WTC11 (cell line): ENCODE measurements at regions not wholly inside any gene's neighbourhood (a gene's known extent, or its start where the extent isn't known, plus 50 kb on each side); places are given as distances from the start of the nearest gene placed in this dataset.

ENCODE experiments used
- ATAC-seq: fragments of 200-7000 bp; cut with Tn5 transposase; 2 replicates; pipeline ENCODE4 v1.10.0; 2021; ENCODE audit warnings: mild to moderate bottlenecking, moderate library complexity
- CTCF ChIA-PET: fragments of 300-600 bp; sonication (Branson Sonifier 250); formaldehyde crosslinking; loops from one replicate; lab custom pipeline; 2021; ENCODE audit warnings: antibody characterized with exemption; lab: Charles Lee
- POLR2A ChIA-PET: fragments of 350-600 bp; sonication (Branson Sonifier 250); formaldehyde crosslinking; loops from one replicate; lab custom pipeline; 2021; ENCODE audit warnings: antibody characterized with exemption; lab: Charles Lee
- DNase-seq: peaks from one replicate; pipeline ENCODE4 v3.0.0; 2021; ENCODE audit warnings: low spot score
- H3K27ac Mint-ChIP-seq: 2 replicates; pipeline ENCODE4 v1.8.0; 2021; ENCODE audit warnings: mixed read lengths
- H3K27me3 Mint-ChIP-seq: 2 replicates; pipeline ENCODE4 v1.8.0; 2021; ENCODE audit warnings: low read depth, mild to moderate bottlenecking, moderate library complexity, mixed read lengths
- H3K36me3 Mint-ChIP-seq: 2 replicates; pipeline ENCODE4 v1.8.0; 2021; ENCODE audit warnings: mixed read lengths
- H3K4me1 Mint-ChIP-seq: 2 replicates; pipeline ENCODE4 v1.8.0; 2022; ENCODE audit warnings: mixed read lengths
- H3K4me3 Mint-ChIP-seq: 2 replicates; pipeline ENCODE4 v1.8.0; 2021; ENCODE audit warnings: mild to moderate bottlenecking, moderate library complexity, mixed read lengths
- H3K9me3 Mint-ChIP-seq: 2 replicates; pipeline ENCODE4 v1.8.0; 2021; ENCODE audit warnings: mixed read lengths
- CREB1 ChIP-seq: sonication (generic); formaldehyde crosslinking; IDR thresholded peaks from 2 replicates; pipeline ENCODE4 v1.8.0; 2023; ENCODE audit warnings: mild to moderate bottlenecking, missing genetic modification reagents
- ESRRA ChIP-seq: sonication (generic); formaldehyde crosslinking; IDR thresholded peaks from 2 replicates; pipeline ENCODE4 v1.8.1; 2022; ENCODE audit warnings: mild to moderate bottlenecking, missing genetic modification reagents, borderline replicate concordance
- ETV6 ChIP-seq: sonication (generic); formaldehyde crosslinking; IDR thresholded peaks from 2 replicates; pipeline ENCODE4 v1.8.1; 2022; ENCODE audit warnings: mild to moderate bottlenecking, missing genetic modification reagents
- FOXJ3 ChIP-seq: sonication (generic); formaldehyde crosslinking; IDR thresholded peaks from 2 replicates; pipeline ENCODE4 v1.9.0; 2021; ENCODE audit warnings: missing genetic modification reagents, mild to moderate bottlenecking, borderline replicate concordance
- FOXP1 ChIP-seq: sonication (generic); formaldehyde crosslinking; IDR thresholded peaks from 2 replicates; pipeline ENCODE4 v1.8.0; 2022; ENCODE audit warnings: missing genetic modification reagents, mild to moderate bottlenecking, moderate library complexity, borderline replicate concordance
- GABPB1 ChIP-seq: sonication (generic); formaldehyde crosslinking; IDR thresholded peaks from 2 replicates; pipeline ENCODE4 v1.8.1; 2023; ENCODE audit warnings: mild to moderate bottlenecking, missing genetic modification reagents
- KAT7 ChIP-seq: sonication (generic); formaldehyde crosslinking; IDR thresholded peaks from 2 replicates; pipeline ENCODE4 v1.8.1; 2023; ENCODE audit warnings: missing genetic modification reagents, mild to moderate bottlenecking, borderline replicate concordance
- MYBL2 ChIP-seq: sonication (generic); formaldehyde crosslinking; IDR thresholded peaks from 2 replicates; pipeline ENCODE4 v1.8.1; 2023; ENCODE audit warnings: mild to moderate bottlenecking, moderate library complexity, missing genetic modification reagents
- NR1H2 ChIP-seq: sonication (generic); formaldehyde crosslinking; IDR thresholded peaks from 2 replicates; pipeline ENCODE4 v1.9.0; 2021; ENCODE audit warnings: mild to moderate bottlenecking, moderate library complexity, missing genetic modification reagents
- OVOL2 ChIP-seq: fragments of 250-450 bp; sonication (Bioruptor Pico); IDR thresholded peaks from 2 replicates; pipeline ENCODE4 v1.9.0; 2021; ENCODE audit warnings: mild to moderate bottlenecking, borderline replicate concordance
- PRRX2 ChIP-seq: fragments of 250-450 bp; sonication (Bioruptor Pico); IDR thresholded peaks from 2 replicates; pipeline ENCODE4 v1.8.0; 2021; ENCODE audit warnings: mild to moderate bottlenecking
- SMAD3 ChIP-seq: sonication (generic); formaldehyde crosslinking; IDR thresholded peaks from 2 replicates; pipeline ENCODE4 v1.8.0; 2022; ENCODE audit warnings: missing genetic modification reagents, mild to moderate bottlenecking, borderline replicate concordance
- SOX15 ChIP-seq: fragments of 250-450 bp; sonication (Bioruptor Pico); IDR thresholded peaks from 2 replicates; pipeline ENCODE4 v1.9.0; 2021; ENCODE audit warnings: mild to moderate bottlenecking
- ZBTB21 ChIP-seq: sonication (generic); formaldehyde crosslinking; IDR thresholded peaks from 2 replicates; pipeline ENCODE4 v1.8.1; 2023; ENCODE audit warnings: mild to moderate bottlenecking, missing genetic modification reagents, borderline replicate concordance
- ZNF138 ChIP-seq: sonication (generic); formaldehyde crosslinking; conservative IDR thresholded peaks from 2 replicates; pipeline ENCODE4 v1.8.1; 2022; ENCODE audit warnings: mild to moderate bottlenecking, moderate library complexity, missing genetic modification reagents
- TF ChIP-seq, protein P1 (sequence below): sonication (generic); formaldehyde crosslinking; IDR thresholded peaks from 2 replicates; pipeline ENCODE4 v1.8.1; 2023; ENCODE audit warnings: mild to moderate bottlenecking, missing genetic modification reagents, moderate library complexity
- TF ChIP-seq, protein P2 (sequence below): sonication (generic); formaldehyde crosslinking; IDR thresholded peaks from 2 replicates; pipeline ENCODE4 v1.8.1; 2022; ENCODE audit warnings: low read depth, mild to moderate bottlenecking, moderate library complexity, missing genetic modification reagents, borderline replicate concordance
- TF ChIP-seq, protein P3 (sequence below): fragments of 250-450 bp; sonication (Bioruptor Pico); conservative IDR thresholded peaks from 2 replicates; pipeline ENCODE4 v1.9.0; 2021; ENCODE audit warnings: mild to moderate bottlenecking
- TF ChIP-seq, protein P4 (sequence below): fragments of 250-450 bp; sonication (Bioruptor Pico); IDR thresholded peaks from 2 replicates; pipeline ENCODE4 v1.9.0; 2021; ENCODE audit warnings: mild to moderate bottlenecking
- TF ChIP-seq, protein P5 (sequence below): sonication (generic); formaldehyde crosslinking; IDR thresholded peaks from 2 replicates; pipeline ENCODE4 v1.8.1; 2022; ENCODE audit warnings: mild to moderate bottlenecking, missing genetic modification reagents, moderate library complexity, borderline replicate concordance
- TF ChIP-seq, protein P6 (sequence below): sonication (generic); formaldehyde crosslinking; IDR thresholded peaks from 2 replicates; pipeline ENCODE4 v1.8.1; 2023; ENCODE audit warnings: mild to moderate bottlenecking, missing genetic modification reagents
- TF ChIP-seq, protein P7 (sequence below): fragments of 250-450 bp; sonication (Bioruptor Pico); IDR thresholded peaks from 2 replicates; pipeline ENCODE4 v1.8.0; 2021; ENCODE audit warnings: mild to moderate bottlenecking
- TF ChIP-seq, protein P8 (sequence below): sonication (generic); formaldehyde crosslinking; IDR thresholded peaks from 2 replicates; pipeline ENCODE4 v1.8.1; 2023; ENCODE audit warnings: mild to moderate bottlenecking, missing genetic modification reagents

DNA sequence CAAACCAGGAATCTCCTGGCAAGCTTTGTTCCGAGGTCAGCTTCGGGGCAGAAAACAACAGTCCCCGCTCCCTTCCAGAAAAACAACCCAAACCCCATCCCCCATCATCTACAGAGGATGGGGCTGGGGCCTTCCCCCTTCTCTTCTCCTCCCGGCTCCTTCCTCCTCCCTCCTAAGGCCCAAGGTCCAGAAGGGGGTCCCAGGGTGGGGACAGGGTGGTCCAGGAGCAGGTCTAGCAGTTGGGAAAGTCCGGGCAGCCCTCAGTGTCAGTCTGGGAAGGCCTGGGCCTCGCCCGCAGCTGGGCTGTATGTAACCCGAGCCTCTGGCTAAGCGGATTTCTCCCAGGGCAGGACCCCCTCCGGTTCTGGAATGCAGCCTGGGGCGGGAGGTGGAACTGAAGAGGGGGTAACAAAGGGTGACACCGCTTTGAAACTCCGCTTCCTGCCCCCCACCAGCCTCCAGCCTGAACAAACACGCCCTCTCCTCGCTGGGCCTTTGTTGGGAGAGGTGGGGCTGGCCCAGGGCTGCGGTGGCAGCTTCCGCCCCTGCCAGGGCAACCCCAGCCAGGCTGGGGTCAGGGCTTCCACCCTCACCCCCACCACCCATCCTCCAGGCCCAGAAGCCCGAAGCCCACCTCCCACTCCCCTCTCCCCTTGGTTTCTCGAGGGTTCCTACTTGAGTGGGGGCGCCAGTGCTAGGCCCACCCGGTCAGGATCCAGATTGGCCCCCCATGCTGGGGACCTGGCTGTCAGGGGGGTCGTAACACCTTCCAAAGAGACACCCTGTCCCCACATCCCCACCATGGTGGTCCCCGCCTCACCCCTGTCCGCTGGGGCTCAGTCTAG lies 63.5 kb downstream of the C9orf50 start:
- peak; percentile 76 for ATAC-seq
- H3K4me1 Mint-ChIP-seq: peaks cover 64% of the 10 kb centered on the region
- peak; percentile 76; the same call in 1 of the 2 replicates for TF ChIP-seq ESRRA (CRISPR knock-in tag)
- TF ChIP-seq KAT7 (CRISPR knock-in tag): 0 out of 2 replicates have a peak, but pooled peaks have one; percentile 39
- TF ChIP-seq MYBL2 (CRISPR knock-in tag): peak; percentile 85
- TF ChIP-seq, protein P1, sequence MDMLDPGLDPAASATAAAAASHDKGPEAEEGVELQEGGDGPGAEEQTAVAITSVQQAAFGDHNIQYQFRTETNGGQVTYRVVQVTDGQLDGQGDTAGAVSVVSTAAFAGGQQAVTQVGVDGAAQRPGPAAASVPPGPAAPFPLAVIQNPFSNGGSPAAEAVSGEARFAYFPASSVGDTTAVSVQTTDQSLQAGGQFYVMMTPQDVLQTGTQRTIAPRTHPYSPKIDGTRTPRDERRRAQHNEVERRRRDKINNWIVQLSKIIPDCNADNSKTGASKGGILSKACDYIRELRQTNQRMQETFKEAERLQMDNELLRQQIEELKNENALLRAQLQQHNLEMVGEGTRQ (CRISPR knock-in tag): no peak
- TF ChIP-seq SOX15 (CRISPR knock-in tag): no peak
- TF ChIP-seq, protein P2, sequence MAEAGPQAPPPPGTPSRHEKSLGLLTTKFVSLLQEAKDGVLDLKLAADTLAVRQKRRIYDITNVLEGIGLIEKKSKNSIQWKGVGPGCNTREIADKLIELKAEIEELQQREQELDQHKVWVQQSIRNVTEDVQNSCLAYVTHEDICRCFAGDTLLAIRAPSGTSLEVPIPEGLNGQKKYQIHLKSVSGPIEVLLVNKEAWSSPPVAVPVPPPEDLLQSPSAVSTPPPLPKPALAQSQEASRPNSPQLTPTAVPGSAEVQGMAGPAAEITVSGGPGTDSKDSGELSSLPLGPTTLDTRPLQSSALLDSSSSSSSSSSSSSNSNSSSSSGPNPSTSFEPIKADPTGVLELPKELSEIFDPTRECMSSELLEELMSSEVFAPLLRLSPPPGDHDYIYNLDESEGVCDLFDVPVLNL (CRISPR knock-in tag): no peak
- TF ChIP-seq, protein P3, sequence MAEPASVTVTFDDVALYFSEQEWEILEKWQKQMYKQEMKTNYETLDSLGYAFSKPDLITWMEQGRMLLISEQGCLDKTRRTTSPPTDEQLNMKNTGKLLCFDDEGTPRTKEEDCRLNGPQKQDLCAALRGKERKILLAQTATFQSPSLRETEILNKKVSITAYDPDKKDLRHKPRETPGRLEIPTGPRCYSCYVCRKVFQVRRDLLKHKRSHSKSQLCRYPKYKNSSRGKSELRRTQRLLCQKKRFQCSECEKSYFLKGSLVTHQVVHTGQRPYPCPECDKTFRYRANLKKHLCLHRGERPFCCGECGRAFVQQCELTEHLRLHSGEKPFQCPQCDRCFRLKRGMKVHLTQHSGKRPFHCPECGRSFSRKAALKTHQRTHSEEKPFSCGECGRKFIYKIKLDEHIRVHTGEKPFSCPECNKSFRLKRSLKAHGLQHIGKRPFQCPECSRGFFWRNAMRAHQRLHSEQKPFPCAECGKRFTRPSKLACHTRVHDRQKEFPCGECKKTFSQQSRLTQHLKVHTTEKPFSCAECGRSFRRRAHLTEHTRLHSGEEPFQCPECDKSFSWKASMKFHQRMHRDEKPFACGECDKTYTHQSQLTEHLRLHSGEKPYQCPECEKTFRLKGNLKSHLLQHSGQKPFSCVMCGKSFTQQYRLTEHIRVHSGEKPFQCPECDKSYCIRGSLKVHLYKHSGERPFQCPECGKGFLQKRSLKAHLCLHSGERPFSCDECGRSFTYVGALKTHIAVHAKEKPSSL (CRISPR knock-in tag): no peak
- no peak for TF ChIP-seq SMAD3 (CRISPR knock-in tag)
- peak; percentile 95 for TF ChIP-seq ETV6 (CRISPR knock-in tag)
- TF ChIP-seq FOXP1 (CRISPR knock-in tag): peak; percentile 72; the same call in 1 of the 2 replicates
- no peak for TF ChIP-seq FOXJ3 (CRISPR knock-in tag)
- TF ChIP-seq, protein P4, sequence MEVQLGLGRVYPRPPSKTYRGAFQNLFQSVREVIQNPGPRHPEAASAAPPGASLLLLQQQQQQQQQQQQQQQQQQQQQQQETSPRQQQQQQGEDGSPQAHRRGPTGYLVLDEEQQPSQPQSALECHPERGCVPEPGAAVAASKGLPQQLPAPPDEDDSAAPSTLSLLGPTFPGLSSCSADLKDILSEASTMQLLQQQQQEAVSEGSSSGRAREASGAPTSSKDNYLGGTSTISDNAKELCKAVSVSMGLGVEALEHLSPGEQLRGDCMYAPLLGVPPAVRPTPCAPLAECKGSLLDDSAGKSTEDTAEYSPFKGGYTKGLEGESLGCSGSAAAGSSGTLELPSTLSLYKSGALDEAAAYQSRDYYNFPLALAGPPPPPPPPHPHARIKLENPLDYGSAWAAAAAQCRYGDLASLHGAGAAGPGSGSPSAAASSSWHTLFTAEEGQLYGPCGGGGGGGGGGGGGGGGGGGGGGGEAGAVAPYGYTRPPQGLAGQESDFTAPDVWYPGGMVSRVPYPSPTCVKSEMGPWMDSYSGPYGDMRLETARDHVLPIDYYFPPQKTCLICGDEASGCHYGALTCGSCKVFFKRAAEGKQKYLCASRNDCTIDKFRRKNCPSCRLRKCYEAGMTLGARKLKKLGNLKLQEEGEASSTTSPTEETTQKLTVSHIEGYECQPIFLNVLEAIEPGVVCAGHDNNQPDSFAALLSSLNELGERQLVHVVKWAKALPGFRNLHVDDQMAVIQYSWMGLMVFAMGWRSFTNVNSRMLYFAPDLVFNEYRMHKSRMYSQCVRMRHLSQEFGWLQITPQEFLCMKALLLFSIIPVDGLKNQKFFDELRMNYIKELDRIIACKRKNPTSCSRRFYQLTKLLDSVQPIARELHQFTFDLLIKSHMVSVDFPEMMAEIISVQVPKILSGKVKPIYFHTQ (CRISPR knock-in tag): no peak
- TF ChIP-seq PRRX2 (CRISPR knock-in tag): no peak
- TF ChIP-seq, protein P5, sequence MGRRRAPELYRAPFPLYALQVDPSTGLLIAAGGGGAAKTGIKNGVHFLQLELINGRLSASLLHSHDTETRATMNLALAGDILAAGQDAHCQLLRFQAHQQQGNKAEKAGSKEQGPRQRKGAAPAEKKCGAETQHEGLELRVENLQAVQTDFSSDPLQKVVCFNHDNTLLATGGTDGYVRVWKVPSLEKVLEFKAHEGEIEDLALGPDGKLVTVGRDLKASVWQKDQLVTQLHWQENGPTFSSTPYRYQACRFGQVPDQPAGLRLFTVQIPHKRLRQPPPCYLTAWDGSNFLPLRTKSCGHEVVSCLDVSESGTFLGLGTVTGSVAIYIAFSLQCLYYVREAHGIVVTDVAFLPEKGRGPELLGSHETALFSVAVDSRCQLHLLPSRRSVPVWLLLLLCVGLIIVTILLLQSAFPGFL (CRISPR knock-in tag): no peak
- TF ChIP-seq CREB1 (CRISPR knock-in tag): no peak
- TF ChIP-seq GABPB1 (CRISPR knock-in tag): peak; percentile 87; the same call in 1 of the 2 replicates
- TF ChIP-seq ZBTB21 (CRISPR knock-in tag): no peak
- TF ChIP-seq NR1H2 (CRISPR knock-in tag): no peak
- TF ChIP-seq, protein P6, sequence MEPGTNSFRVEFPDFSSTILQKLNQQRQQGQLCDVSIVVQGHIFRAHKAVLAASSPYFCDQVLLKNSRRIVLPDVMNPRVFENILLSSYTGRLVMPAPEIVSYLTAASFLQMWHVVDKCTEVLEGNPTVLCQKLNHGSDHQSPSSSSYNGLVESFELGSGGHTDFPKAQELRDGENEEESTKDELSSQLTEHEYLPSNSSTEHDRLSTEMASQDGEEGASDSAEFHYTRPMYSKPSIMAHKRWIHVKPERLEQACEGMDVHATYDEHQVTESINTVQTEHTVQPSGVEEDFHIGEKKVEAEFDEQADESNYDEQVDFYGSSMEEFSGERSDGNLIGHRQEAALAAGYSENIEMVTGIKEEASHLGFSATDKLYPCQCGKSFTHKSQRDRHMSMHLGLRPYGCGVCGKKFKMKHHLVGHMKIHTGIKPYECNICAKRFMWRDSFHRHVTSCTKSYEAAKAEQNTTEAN (CRISPR knock-in tag): peak; percentile 88; the same call in 1 of the 2 replicates
- TF ChIP-seq, protein P7, sequence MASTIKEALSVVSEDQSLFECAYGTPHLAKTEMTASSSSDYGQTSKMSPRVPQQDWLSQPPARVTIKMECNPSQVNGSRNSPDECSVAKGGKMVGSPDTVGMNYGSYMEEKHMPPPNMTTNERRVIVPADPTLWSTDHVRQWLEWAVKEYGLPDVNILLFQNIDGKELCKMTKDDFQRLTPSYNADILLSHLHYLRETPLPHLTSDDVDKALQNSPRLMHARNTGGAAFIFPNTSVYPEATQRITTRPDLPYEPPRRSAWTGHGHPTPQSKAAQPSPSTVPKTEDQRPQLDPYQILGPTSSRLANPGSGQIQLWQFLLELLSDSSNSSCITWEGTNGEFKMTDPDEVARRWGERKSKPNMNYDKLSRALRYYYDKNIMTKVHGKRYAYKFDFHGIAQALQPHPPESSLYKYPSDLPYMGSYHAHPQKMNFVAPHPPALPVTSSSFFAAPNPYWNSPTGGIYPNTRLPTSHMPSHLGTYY (CRISPR knock-in tag): no peak
- TF ChIP-seq OVOL2 (CRISPR knock-in tag): no peak
- no peak for TF ChIP-seq ZNF138 (CRISPR knock-in tag)
- TF ChIP-seq, protein P8, sequence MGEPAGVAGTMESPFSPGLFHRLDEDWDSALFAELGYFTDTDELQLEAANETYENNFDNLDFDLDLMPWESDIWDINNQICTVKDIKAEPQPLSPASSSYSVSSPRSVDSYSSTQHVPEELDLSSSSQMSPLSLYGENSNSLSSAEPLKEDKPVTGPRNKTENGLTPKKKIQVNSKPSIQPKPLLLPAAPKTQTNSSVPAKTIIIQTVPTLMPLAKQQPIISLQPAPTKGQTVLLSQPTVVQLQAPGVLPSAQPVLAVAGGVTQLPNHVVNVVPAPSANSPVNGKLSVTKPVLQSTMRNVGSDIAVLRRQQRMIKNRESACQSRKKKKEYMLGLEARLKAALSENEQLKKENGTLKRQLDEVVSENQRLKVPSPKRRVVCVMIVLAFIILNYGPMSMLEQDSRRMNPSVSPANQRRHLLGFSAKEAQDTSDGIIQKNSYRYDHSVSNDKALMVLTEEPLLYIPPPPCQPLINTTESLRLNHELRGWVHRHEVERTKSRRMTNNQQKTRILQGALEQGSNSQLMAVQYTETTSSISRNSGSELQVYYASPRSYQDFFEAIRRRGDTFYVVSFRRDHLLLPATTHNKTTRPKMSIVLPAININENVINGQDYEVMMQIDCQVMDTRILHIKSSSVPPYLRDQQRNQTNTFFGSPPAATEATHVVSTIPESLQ (CRISPR knock-in tag): no peak

More for the DNA sequence above, 63.5 kb downstream of the C9orf50 start:
- Mint-ChIP-seq H3K4me3 (peak overlapping the region; percentile 49), H3K27me3 (peaks cover 5% of the 10 kb centered on the region), H3K36me3 (no peaks in the 10 kb centered on the region), H3K9me3 (no peaks in the 10 kb centered on the region), H3K27ac (peak overlapping the region; percentile 88)
- ChIA-PET CTCF (interaction anchor here (0.7 to 1.4 kb wide), 7 partner anchors 11 to 418 kb away, joined by 3 to 5 read pairs (median 3); no protein-coding TSS in a partner anchor), POLR2A (interaction anchor here (1.1 to 1.3 kb wide), 4 partner anchors 60 to 391 kb away, joined by 3 to 5 read pairs (median 4); partner anchors contain the start of gene IER5L)
- peak; percentile 97 for DNase-seq
